ENCODE measurements at regions not wholly inside any gene's neighbourhood (a gene's known extent, or its start where the extent isn't known, plus 50 kb on each side); places are given as distances from the start of the nearest gene placed in this dataset.

DNA sequence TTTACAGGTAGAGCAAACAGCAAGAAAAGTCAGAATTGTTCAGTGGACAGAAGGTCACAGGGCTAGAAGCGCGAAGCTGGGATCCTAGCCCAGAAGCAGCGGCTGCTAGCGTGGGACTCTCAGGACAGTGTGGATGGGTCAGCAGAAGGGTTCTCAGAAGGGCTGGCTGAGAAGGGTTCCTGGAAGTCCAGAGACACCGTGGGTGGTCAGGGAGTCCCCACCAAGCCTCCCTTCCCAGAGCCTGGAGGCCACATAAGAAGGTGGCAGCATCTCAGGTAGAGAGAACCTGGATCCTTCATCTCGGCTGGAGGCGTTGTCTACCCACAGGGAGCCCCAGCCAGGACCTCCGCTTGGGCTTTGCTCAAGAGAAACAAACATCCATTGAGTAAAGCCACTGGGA, 696.3 kb downstream of the PTPRU start:
- no TSS peak for BruUV-seq (replicated peaks)
- intact Hi-C loops (cut with micrococcal nuclease; ENCODE audit: unreplicated experiment) (no loop called here), in situ Hi-C loops (cut with HindIII; ENCODE audit: extremely low pct_ligation_motif_present, low pct_unique_long_range_greater_than_20kb) (no loop called here)
- H3K36me3 ChIP-seq (replicated peaks in 1 of 2; ENCODE audit: control insufficient read depth in 1 of 2, insufficient read depth in 2 of 2, low read length in 2 of 2): no peaks in the 10 kb centered on the region
- H2AFZ ChIP-seq (ENCODE audit: low read length): no peak overlapping the region
- ATAC-seq (no peak), FAIRE-seq (no peak), DNase-seq (ENCODE audit: low spot score) (no peak)
- no peaks in the 10 kb centered on the region for H3K9me3 ChIP-seq (ENCODE audit: low read length)
- no peak overlapping the region for H3K27ac ChIP-seq (ENCODE audit: extremely low read length, insufficient read depth, low read length)
- no peaks in the 10 kb centered on the region for H4K20me1 ChIP-seq (ENCODE audit: insufficient read depth, low read length)
- TF ChIP-seq MEIS2 (CRISPR knock-in tag; IDR thresholded peaks at IDR 0.05) (no peak), SP1 (IDR thresholded peaks at IDR 0.05) (no peak), SP1 (CRISPR knock-in tag; IDR thresholded peaks at IDR 0.05) (no peak), KLF9 (CRISPR knock-in tag; IDR thresholded peaks at IDR 0.05; ENCODE audit: low read depth) (no peak), ISL2 (CRISPR knock-in tag; IDR thresholded peaks at IDR 0.05) (no peak), ZFYVE20 (CRISPR knock-in tag; IDR thresholded peaks at IDR 0.05; ENCODE audit: borderline replicate concordance, low read depth) (no peak), GZF1 (CRISPR knock-in tag; IDR thresholded peaks at IDR 0.05) (no peak), YEATS2 (CRISPR knock-in tag; IDR thresholded peaks at IDR 0.05; ENCODE audit: borderline replicate concordance) (no peak)
- TF ChIP-seq, protein P1, sequence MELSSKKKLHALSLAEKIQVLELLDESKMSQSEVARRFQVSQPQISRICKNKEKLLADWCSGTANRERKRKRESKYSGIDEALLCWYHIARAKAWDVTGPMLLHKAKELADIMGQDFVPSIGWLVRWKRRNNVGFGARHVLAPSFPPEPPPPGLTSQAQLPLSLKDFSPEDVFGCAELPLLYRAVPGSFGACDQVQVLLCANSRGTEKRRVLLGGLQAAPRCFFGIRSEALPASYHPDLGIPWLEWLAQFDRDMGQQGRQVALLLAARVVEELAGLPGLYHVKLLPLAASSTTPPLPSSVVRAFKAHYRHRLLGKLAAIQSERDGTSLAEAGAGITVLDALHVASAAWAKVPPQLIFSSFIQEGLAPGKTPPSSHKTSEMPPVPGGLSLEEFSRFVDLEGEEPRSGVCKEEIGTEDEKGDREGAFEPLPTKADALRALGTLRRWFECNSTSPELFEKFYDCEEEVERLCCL (CRISPR knock-in tag; IDR thresholded peaks at IDR 0.05; ENCODE audit: borderline replicate concordance): no peak
- TF ChIP-seq, protein P2, sequence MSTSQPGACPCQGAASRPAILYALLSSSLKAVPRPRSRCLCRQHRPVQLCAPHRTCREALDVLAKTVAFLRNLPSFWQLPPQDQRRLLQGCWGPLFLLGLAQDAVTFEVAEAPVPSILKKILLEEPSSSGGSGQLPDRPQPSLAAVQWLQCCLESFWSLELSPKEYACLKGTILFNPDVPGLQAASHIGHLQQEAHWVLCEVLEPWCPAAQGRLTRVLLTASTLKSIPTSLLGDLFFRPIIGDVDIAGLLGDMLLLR (CRISPR knock-in tag; IDR thresholded peaks at IDR 0.05): no peak
- no peak overlapping the region for H3K9ac ChIP-seq (ENCODE audit: insufficient read depth, low read depth, low read length)
- peaks cover 0 to 25% of the 10 kb centered on the region in 2 experiments; a peak in 3 of 5 replicates for H3K27me3 ChIP-seq (ENCODE audit: control insufficient read depth in 1 of 2, insufficient read depth in 2 of 2, low read length in 2 of 2)
- WGBS (ENCODE audit: low lambda C conversion rate): 2% methylated on average over 4 of the region's 8 CpGs
- H3K4me3 ChIP-seq (replicated peaks in 1 of 3; ENCODE audit: insufficient read depth in 1 of 3, low read depth in 2 of 3, low read length in 3 of 3): no peak overlapping the region
- H3K79me2 ChIP-seq (ENCODE audit: insufficient read depth, low read length): no peaks in the 10 kb centered on the region
- CTCF ChIA-PET (ENCODE audit: low intra/inter-chr PET ratio, low total read pairs): no interaction called here
- POLR2A ChIA-PET: no interaction called here
- H3K4me2 ChIP-seq (ENCODE audit: low read depth, low read length): no peak overlapping the region
- no peaks in the 10 kb centered on the region for H3K4me1 ChIP-seq (ENCODE audit: insufficient read depth, low read length)
